Stimulated activated naive CD8-positive, alpha-beta T cell treated with anti-CD3 and anti-CD28 coated beads, Interleukin-15, Interleukin-2, amounts not matched to agents 100 U/mL and 50 U/mL, for 24 hours (primary cell): ENCODE measurements at regions not wholly inside any gene's neighbourhood (a gene's known extent, or its start where the extent isn't known, plus 50 kb on each side); places are given as distances from the start of the nearest gene placed in this dataset.

Experiments used
- ATAC-seq: fragments of 150-1000 bp; cut with Tn5 transposase; one replicate; pipeline ENCODE4 v1.10.0; 2021
- DNase-seq: peaks from one replicate; pipeline ENCODE4 v3.0.0; 2021

GRCh38 chr17:14886200-14886739 lies 378.9 kb downstream of the PMP22 start:
- ATAC-seq = no peak
- no peak for DNase-seq

- ATAC-seq = no peak
Measured at GRCh38 chr17:14882131-14882530, 383.0 kb downstream of the PMP22 start.

GRCh38 chr17:14875557-14876412 lies 389.3 kb downstream of the PMP22 start:
- no peak for DNase-seq
- no peak for ATAC-seq

More at GRCh38 chr17:14882131-14882530, 383.0 kb downstream of the PMP22 start:
- no peak for DNase-seq

- DNase-seq (no peak), ATAC-seq (no peak)
Measured at GRCh38 chr17:14873996-14874395, 391.1 kb downstream of the PMP22 start.

- no peak for ATAC-seq
- DNase-seq = no peak
Measured at GRCh38 chr17:14873540-14873939, 391.6 kb downstream of the PMP22 start.

GRCh38 chr17:14871921-14872320 lies 393.2 kb downstream of the PMP22 start:
- no peak for DNase-seq
- ATAC-seq = no peak

- no peak for DNase-seq
Measured at GRCh38 chr17:14866266-14866665, 398.9 kb downstream of the PMP22 start.

GRCh38 chr17:14864127-14864526 lies 401.0 kb downstream of the PMP22 start:
- ATAC-seq = no peak
- DNase-seq = no peak

More at GRCh38 chr17:14866266-14866665, 398.9 kb downstream of the PMP22 start:
- no peak for ATAC-seq

- DNase-seq (no peak), ATAC-seq (no peak)
Measured at GRCh38 chr17:14859542-14859941, 405.6 kb downstream of the PMP22 start.

GRCh38 chr17:14856176-14856575 lies 408.9 kb downstream of the PMP22 start:
- ATAC-seq = no peak
- no peak for DNase-seq

- ATAC-seq (no peak), DNase-seq (no peak)
Measured at GRCh38 chr17:14854691-14855090, 410.4 kb downstream of the PMP22 start.

GRCh38 chr17:14845591-14846281 lies 419.4 kb downstream of the PMP22 start:
- DNase-seq = no peak
- no peak for ATAC-seq

- ATAC-seq = no peak
- no peak for DNase-seq
Measured at GRCh38 chr17:14843086-14843795, 421.9 kb downstream of the PMP22 start.

- DNase-seq (no peak), ATAC-seq (no peak)
Measured at GRCh38 chr17:14840616-14841231, 424.4 kb downstream of the PMP22 start.

GRCh38 chr17:14838567-14838966 lies 426.6 kb downstream of the PMP22 start:
- ATAC-seq = no peak
- DNase-seq = no peak

- no peak for ATAC-seq
- DNase-seq = no peak
Measured at GRCh38 chr17:14833201-14833785, 431.8 kb downstream of the PMP22 start.

- DNase-seq (no peak), ATAC-seq (no peak)
Measured at GRCh38 chr17:14831491-14831890, 433.6 kb downstream of the PMP22 start.

GRCh38 chr17:14827396-14827919 lies 437.7 kb downstream of the PMP22 start:
- ATAC-seq (no peak), DNase-seq (no peak)

- no peak for ATAC-seq
- DNase-seq = no peak
Measured at GRCh38 chr17:14826358-14826757, 438.8 kb downstream of the PMP22 start.

GRCh38 chr17:14818469-14818868 lies 446.7 kb downstream of the PMP22 start:
- no peak for ATAC-seq
- DNase-seq = no peak

GRCh38 chr17:14815079-14815478 lies 450.0 kb downstream of the PMP22 start:
- no peak for DNase-seq
- no peak for ATAC-seq
